H1 (cell line): ENCODE measurements at regions not wholly inside any gene's neighbourhood (a gene's known extent, or its start where the extent isn't known, plus 50 kb on each side); places are given as distances from the start of the nearest gene placed in this dataset.

Source experiments
- CTCF ChIA-PET: fragments of 300-600 bp; sonication (Branson Sonifier 250); formaldehyde crosslinking; loops from one replicate; lab custom pipeline; 2021; ENCODE audit not compliant: partially characterized antibody; lab: Charles Lee
- POLR2A ChIA-PET: fragments of 300-600 bp; sonication (Branson Sonifier 250); formaldehyde crosslinking; loops from one replicate; lab custom pipeline; 2021; ENCODE audit warnings: inconsistent platforms; ENCODE audit not compliant: partially characterized antibody; lab: Charles Lee
- DNase-seq, 2 experiments: peaks; one replicate each; pipeline versions ENCODE4 v3.0.0 to v3.0.0-alpha.2; 2010 to 2022; ENCODE audit warnings: low spot score in 2 of 2, low read depth in 1 of 2, mixed read lengths in 1 of 2
- FAIRE-seq: peaks from 2 replicates; lab custom pipeline; 2011; peaks lifted over from hg19 to GRCh38; lab: Jason Lieb, UNC
- H2AFZ ChIP-seq: 2 replicates; pipeline ENCODE4 v1.8.1; 2012; ENCODE audit warnings: low read length, inconsistent platforms
- H2AK5ac ChIP-seq: 2 replicates; pipeline ENCODE4 v1.6.1; 2013; ENCODE audit warnings: low read depth, low read length
- H2BK120ac ChIP-seq: replicated peaks from 2 replicates; pipeline ENCODE3; 2013; ENCODE audit warnings: low read depth, low read length, inconsistent platforms
- H2BK12ac ChIP-seq: 2 replicates; pipeline ENCODE4 v1.6.1; 2013; ENCODE audit warnings: low read depth, low read length
- H2BK15ac ChIP-seq: 2 replicates; pipeline ENCODE4 v1.6.1; 2013; ENCODE audit warnings: low read length
- H2BK20ac ChIP-seq: 2 replicates; pipeline ENCODE4 v1.6.1; 2013; ENCODE audit warnings: low read length
- H2BK5ac ChIP-seq: 2 replicates; pipeline ENCODE4 v1.6.1; 2013; ENCODE audit warnings: low read depth, low read length
- H3K14ac ChIP-seq: 2 replicates; pipeline ENCODE4 v1.6.1; 2013; ENCODE audit warnings: inconsistent platforms; ENCODE audit not compliant: insufficient read length
- H3K18ac ChIP-seq: 2 replicates; pipeline ENCODE4 v1.6.1; 2013; ENCODE audit warnings: low read length; ENCODE audit errors: extremely low read depth
- H3K23ac ChIP-seq: 2 replicates; pipeline ENCODE4 v1.6.1; 2013; ENCODE audit warnings: inconsistent platforms; ENCODE audit not compliant: insufficient read length
- H3K23me2 ChIP-seq: 2 replicates; pipeline ENCODE4 v1.6.1; 2013; ENCODE audit warnings: low read depth, low read length
- H3K27ac ChIP-seq: 2 replicates; pipeline ENCODE4 v1.6.1; 2011; ENCODE audit warnings: low read depth, low read length, inconsistent platforms
- H3K27me3 ChIP-seq, 4 experiments: replicated peaks in 1 of 4; 1 replicate in 1 of 4; 2 replicates in 3 of 4; pipeline versions ENCODE4 v1.6.1 to v1.8.1; 2011 to 2013; ENCODE audit warnings: low read length in 3 of 4, mild to moderate bottlenecking in 3 of 4, inconsistent platforms in 2 of 4, mixed read lengths in 2 of 4, moderate library complexity in 1 of 4; ENCODE audit not compliant: control insufficient read depth in 3 of 4, insufficient read depth in 3 of 4; ENCODE audit errors: extremely low read depth in 1 of 4
- H3K36me3 ChIP-seq, 4 experiments: 2 replicates each; pipeline versions ENCODE4 v1.6.1 to v1.8.1; 2011 to 2013; ENCODE audit warnings: mild to moderate bottlenecking in 4 of 4, low read length in 3 of 4, moderate library complexity in 2 of 4, control low read depth in 1 of 4, inconsistent platforms in 1 of 4; ENCODE audit not compliant: insufficient read depth in 4 of 4, control insufficient read depth in 2 of 4
- H3K4ac ChIP-seq: replicated peaks from 2 replicates; pipeline ENCODE3; 2013; ENCODE audit warnings: low read length, low read depth, mixed read lengths, inconsistent platforms; ENCODE audit not compliant: insufficient read length
- H3K4me1 ChIP-seq, 4 experiments: replicated peaks in 1 of 4; 1 replicate in 1 of 4; 2 replicates in 3 of 4; pipeline versions ENCODE4 v1.6.1 to v1.8.1; 2011 to 2013; ENCODE audit warnings: low read length in 3 of 4, inconsistent platforms in 2 of 4, mixed read lengths in 1 of 4; ENCODE audit not compliant: insufficient read depth in 4 of 4, control insufficient read depth in 3 of 4
- H3K4me2 ChIP-seq, 2 experiments: 2 replicates each; pipeline versions ENCODE4 v1.6.1 to v1.8.1; 2011 to 2013; ENCODE audit warnings: low read depth in 2 of 2, low read length in 2 of 2, control low read depth in 1 of 2, inconsistent platforms in 1 of 2, mild to moderate bottlenecking in 1 of 2; ENCODE audit not compliant: insufficient read depth in 1 of 2
- H3K4me3 ChIP-seq, 4 experiments: fragments of 200-600, 300-600 bp in 1 of 4; sonication (generic), shearing (Covaris generic), sonication (Bioruptor Twin) in 1 of 4; 2 replicates each; pipeline versions ENCODE4 v1.5.1 to v1.8.1; 2011 to 2016; ENCODE audit warnings: low read length in 4 of 4, low read depth in 3 of 4, control low read depth in 2 of 4, inconsistent platforms in 2 of 4, mild to moderate bottlenecking in 2 of 4, mixed read lengths in 1 of 4, moderate library complexity in 1 of 4; ENCODE audit not compliant: insufficient read depth in 2 of 4; ENCODE audit errors: extremely low read depth in 1 of 4
- H3K56ac ChIP-seq: replicated peaks from 2 replicates; pipeline ENCODE3; 2013; ENCODE audit warnings: low read depth, mild to moderate bottlenecking, mixed read lengths, low read length, inconsistent platforms; ENCODE audit not compliant: insufficient read length
- H3K79me1 ChIP-seq: 2 replicates; pipeline ENCODE4 v1.6.1; 2013; ENCODE audit warnings: low read depth, low read length, control low read depth
- H3K79me2 ChIP-seq, 2 experiments: 2 replicates each; pipeline versions ENCODE4 v1.6.1 to v1.8.1; 2012 to 2013; ENCODE audit warnings: low read length in 2 of 2, mild to moderate bottlenecking in 2 of 2, inconsistent platforms in 1 of 2; ENCODE audit not compliant: insufficient read depth in 2 of 2, control insufficient read depth in 1 of 2
- H3K9ac ChIP-seq, 4 experiments: replicated peaks in 1 of 4; 1 replicate in 1 of 4; 2 replicates in 3 of 4; pipeline versions ENCODE4 v1.6.1 to v1.8.1; 2011 to 2013; ENCODE audit warnings: low read depth in 3 of 4, low read length in 3 of 4, control low read depth in 2 of 4, mild to moderate bottlenecking in 2 of 4, moderate library complexity in 2 of 4, inconsistent platforms in 1 of 4; ENCODE audit errors: extremely low read depth in 1 of 4
- H3K9me3 ChIP-seq, 2 experiments: 2 replicates each; pipeline versions ENCODE4 v1.6.1 to v1.8.1; 2012 to 2013; ENCODE audit warnings: mild to moderate bottlenecking in 2 of 2, moderate library complexity in 2 of 2, control low read depth in 1 of 2, inconsistent platforms in 1 of 2, low read depth in 1 of 2, low read length in 1 of 2, mixed read lengths in 1 of 2; ENCODE audit not compliant: insufficient read depth in 2 of 2
- H4K20me1 ChIP-seq, 2 experiments: replicated peaks in 1 of 2; 2 replicates each; pipeline versions ENCODE3 to v1.8.1; 2011 to 2013; ENCODE audit warnings: inconsistent platforms in 2 of 2, low read length in 2 of 2, mild to moderate bottlenecking in 1 of 2; ENCODE audit not compliant: insufficient read depth in 2 of 2, control insufficient read depth in 1 of 2
- H4K5ac ChIP-seq: 2 replicates; pipeline ENCODE4 v1.6.1; 2013; ENCODE audit warnings: low read length, low read depth, mixed read lengths, inconsistent platforms; ENCODE audit not compliant: insufficient read length
- H4K8ac ChIP-seq: 2 replicates; pipeline ENCODE4 v1.8.0; 2013; ENCODE audit warnings: mild to moderate bottlenecking, moderate library complexity, low read length, inconsistent platforms; ENCODE audit not compliant: insufficient read depth; ENCODE audit errors: extremely low read depth
- H4K91ac ChIP-seq: replicated peaks from 2 replicates; pipeline ENCODE3; 2013; ENCODE audit warnings: low read length, mixed read lengths, inconsistent platforms; ENCODE audit not compliant: insufficient read length
- CBX8 ChIP-seq: fragments of 300-800, 300-1000 bp; sonication (generic); IDR thresholded peaks from 2 replicates; pipeline ENCODE4 v1.7.1; 2016; ENCODE audit warnings: low read depth, low read length, borderline replicate concordance
- HDAC2 ChIP-seq, 2 experiments: fragments of 300-600 bp in 1 of 2; sonication (generic) in 1 of 2; IDR thresholded peaks; 2 replicates each; pipeline ENCODE4 v1.6.1; 2011 to 2012; ENCODE audit warnings: low read depth in 2 of 2, low read length in 2 of 2, mild to moderate bottlenecking in 2 of 2, moderate library complexity in 2 of 2, borderline replicate concordance in 1 of 2, inconsistent platforms in 1 of 2
- RBBP5 ChIP-seq: IDR thresholded peaks from 2 replicates; pipeline ENCODE4 v1.7.1; 2012; ENCODE audit warnings: low read depth, mild to moderate bottlenecking, inconsistent platforms, low read length, moderate library complexity, borderline replicate concordance
- WGBS, 2 experiments: shearing (Covaris generic) in 1 of 2; methylation state at CpG; one replicate each; pipeline versions ENCODE4 v1.1.6 to v1.1.7; 2013 to 2015; ENCODE audit warnings: low lambda C conversion rate in 2 of 2, mixed read lengths in 2 of 2, inconsistent platforms in 1 of 2, low coverage in 1 of 2, missing lambda C conversion rate in 1 of 2; ENCODE audit not compliant: insufficient replicate concordance in 2 of 2, insufficient coverage in 1 of 2, insufficient read length in 1 of 2; ENCODE audit errors: extremely low coverage in 1 of 2, missing lambda C conversion rate in 1 of 2; 5-methylcytosine and 5-hydroxymethylcytosine counted together

DNA sequence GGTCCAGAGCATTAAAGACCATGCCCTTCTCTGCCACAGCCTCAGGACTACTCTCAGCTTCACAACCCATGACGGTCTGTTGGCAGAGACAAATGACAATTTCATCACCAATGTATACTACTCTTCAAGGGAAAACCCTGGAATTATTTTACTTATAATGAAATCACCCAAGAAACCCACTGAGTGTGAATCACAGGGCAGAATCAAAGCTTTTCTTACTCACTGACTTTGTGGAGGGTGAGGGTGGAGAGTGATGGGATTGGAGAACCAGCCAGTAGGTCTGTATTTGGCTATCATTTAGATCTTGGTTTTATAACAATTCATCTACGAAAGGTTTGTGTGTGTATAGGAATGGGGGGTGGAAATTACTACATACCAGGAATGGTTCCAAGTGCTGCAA lies 442.6 kb downstream of the SHISA9 start:
- Histone ChIP-seq H3K23me2 (no peaks in the 10 kb centered on the region), H3K23ac (no peak overlapping the region), H2BK20ac (peak overlapping the region; percentile 53; the same call in 1 of the 2 replicates), H3K4ac (no peak overlapping the region), H3K4me1 (peaks cover 0 to 3% (median 2%) of the 10 kb centered on the region in 4 experiments; a peak in 3 of 7 replicates), H3K4me3 (no peak overlapping the region), H4K91ac (no peak overlapping the region), H3K9ac (no peak overlapping the region), H3K4me2 (no peak overlapping the region), H4K8ac (no peak overlapping the region), H2AFZ (no peak overlapping the region), H3K36me3 (no peaks in the 10 kb centered on the region), H2BK12ac (no peak overlapping the region), H3K18ac (no peak overlapping the region), H3K79me1 (no peaks in the 10 kb centered on the region), H3K27me3 (no peaks in the 10 kb centered on the region), H3K27ac (no peak overlapping the region), H3K79me2 (no peaks in the 10 kb centered on the region), H4K5ac (no peak overlapping the region), H2BK5ac (no peak overlapping the region), H3K56ac (no peak overlapping the region), H3K9me3 (peaks cover 0 to 6% of the 10 kb centered on the region in 2 experiments; a peak in 1 of 4 replicates), H2BK120ac (no peak overlapping the region), H2AK5ac (no peak overlapping the region), H2BK15ac (no peak overlapping the region), H3K14ac (no peak overlapping the region), H4K20me1 (no peaks in the 10 kb centered on the region)
- WGBS, 2 experiments: 89% methylated on average over 2 of the region's 2 CpGs; no CpG with 5 or more reads in 1 of the 2 experiments
- POLR2A ChIA-PET: interaction anchor here (1.1 to 2.6 kb wide), 2 partner anchors 8 to 9 kb away, joined by 3 to 14 read pairs; no protein-coding TSS in a partner anchor
- DNase-seq (no peak), FAIRE-seq (no peak)
- TF ChIP-seq CBX8: no peak
- no peak for TF ChIP-seq RBBP5
- TF ChIP-seq HDAC2 (IDR thresholded peaks at IDR 0.05; ENCODE audit: borderline replicate concordance in 1 of 2, low read depth in 2 of 2, low read length in 2 of 2): no peak
- CTCF ChIA-PET: interaction anchor here (0.5 to 1.1 kb wide), 3 partner anchors 15 to 91 kb away, joined by 3 to 4 read pairs (median 3); no protein-coding TSS in a partner anchor
